ENCODE measurements at regions not wholly inside any gene's neighbourhood (a gene's known extent, or its start where the extent isn't known, plus 50 kb on each side); places are given as distances from the start of the nearest gene placed in this dataset.

GRCh38 chr2:65999103-65999502 lies 435.8 kb upstream of the MEIS1 start:
- H3K36me3 ChIP-seq = no peaks in the 10 kb centered on the region
- no peak overlapping the region for H3K4me3 ChIP-seq (ENCODE audit: low read depth in 1 of 2, low read length in 1 of 2)
- no peaks in the 10 kb centered on the region for H3K27me3 ChIP-seq
- TF ChIP-seq CTCF (IDR thresholded peaks at IDR 0.05) = no peak
- H3K9me3 ChIP-seq = no peaks in the 10 kb centered on the region
- no peak overlapping the region for H3K27ac ChIP-seq
- H3K4me1 ChIP-seq (ENCODE audit: control insufficient read depth in 1 of 2, insufficient read depth in 1 of 2, low read depth in 1 of 2, low read length in 1 of 2) = no peaks in the 10 kb centered on the region

GRCh38 chr2:65997961-65998360 lies 437.0 kb upstream of the MEIS1 start:
- Histone ChIP-seq H3K4me1 (ENCODE audit: control insufficient read depth in 1 of 2, insufficient read depth in 1 of 2, low read depth in 1 of 2, low read length in 1 of 2) (no peaks in the 10 kb centered on the region), H3K27me3 (no peaks in the 10 kb centered on the region), H3K36me3 (no peaks in the 10 kb centered on the region), H3K9me3 (no peaks in the 10 kb centered on the region), H3K4me3 (ENCODE audit: low read depth in 1 of 2, low read length in 1 of 2) (no peak overlapping the region), H3K27ac (no peak overlapping the region)
- TF ChIP-seq CTCF (IDR thresholded peaks at IDR 0.05) = no peak

DNA sequence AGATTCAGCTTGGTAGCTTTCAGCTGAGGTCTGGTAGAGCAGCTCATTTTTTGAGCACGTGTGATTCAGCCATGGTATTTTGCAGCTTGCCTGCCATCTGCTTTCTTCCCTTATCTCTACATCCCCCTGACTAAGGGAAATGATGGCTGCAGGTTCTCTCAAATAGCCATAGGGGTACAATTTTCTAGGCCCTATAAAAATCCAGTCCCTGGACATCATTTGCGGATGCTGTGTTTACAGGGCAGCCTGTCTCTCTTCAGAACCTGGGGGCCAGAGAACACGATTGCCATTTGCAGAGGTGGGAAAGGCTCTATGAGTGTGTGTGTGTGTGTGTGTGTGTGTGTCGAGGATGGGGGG lies 442.7 kb upstream of the MEIS1 start:
- H3K4me1 ChIP-seq (ENCODE audit: control insufficient read depth in 1 of 2, insufficient read depth in 1 of 2, low read depth in 1 of 2, low read length in 1 of 2) = no peaks in the 10 kb centered on the region
- H3K4me3 ChIP-seq (ENCODE audit: low read depth in 1 of 2, low read length in 1 of 2) = no peak overlapping the region
- H3K27ac ChIP-seq = no peak overlapping the region
- H3K9me3 ChIP-seq = no peaks in the 10 kb centered on the region
- no peak for TF ChIP-seq CTCF (IDR thresholded peaks at IDR 0.05)
- no peaks in the 10 kb centered on the region for H3K36me3 ChIP-seq
- no peaks in the 10 kb centered on the region for H3K27me3 ChIP-seq

DNA sequence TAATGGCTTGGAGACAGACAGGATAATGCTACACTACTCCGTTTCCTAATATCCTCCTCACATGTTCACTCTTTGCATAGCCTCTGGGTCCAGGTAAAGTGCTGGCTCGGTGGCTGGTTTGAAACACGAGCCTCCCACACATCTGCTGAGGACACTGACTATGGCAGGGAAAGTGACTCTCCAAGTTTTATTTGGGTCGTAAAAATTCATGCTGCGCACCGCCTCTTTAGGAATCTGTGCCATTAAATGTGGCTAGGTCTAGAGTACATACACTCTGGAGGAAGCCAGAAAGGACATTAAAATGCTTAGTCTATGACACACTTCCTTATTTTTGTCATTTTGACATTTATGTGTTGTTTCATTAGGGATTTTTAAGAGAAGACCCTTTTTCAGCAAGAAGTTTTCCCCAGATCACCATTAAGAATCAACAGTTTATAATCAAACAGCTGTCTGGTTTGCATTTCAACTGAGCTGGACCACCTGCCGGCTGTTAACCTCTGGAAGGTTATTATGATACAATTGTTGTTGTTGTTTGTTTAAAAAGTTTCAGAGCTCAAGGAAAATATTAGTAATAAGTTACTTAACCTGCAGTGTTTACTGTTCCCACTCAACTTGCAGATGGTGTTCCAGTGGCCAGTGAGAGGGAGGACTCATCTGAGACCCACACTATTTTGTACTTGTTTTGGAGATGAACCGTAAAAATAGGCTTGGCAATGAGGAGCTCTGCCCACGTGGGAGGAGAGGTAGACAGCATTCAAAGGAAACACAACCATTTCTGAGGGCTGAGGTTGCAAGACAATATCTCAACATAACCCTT lies 443.3 kb upstream of the MEIS1 start:
- no peak for TF ChIP-seq CTCF (IDR thresholded peaks at IDR 0.05)
- no peaks in the 10 kb centered on the region for H3K9me3 ChIP-seq
- H3K36me3 ChIP-seq = no peaks in the 10 kb centered on the region
- no peaks in the 10 kb centered on the region for H3K27me3 ChIP-seq
- H3K27ac ChIP-seq = no peak overlapping the region
- H3K4me1 ChIP-seq (ENCODE audit: control insufficient read depth in 1 of 2, insufficient read depth in 1 of 2, low read depth in 1 of 2, low read length in 1 of 2) = no peaks in the 10 kb centered on the region
- no peak overlapping the region for H3K4me3 ChIP-seq (ENCODE audit: low read depth in 1 of 2, low read length in 1 of 2)

DNA sequence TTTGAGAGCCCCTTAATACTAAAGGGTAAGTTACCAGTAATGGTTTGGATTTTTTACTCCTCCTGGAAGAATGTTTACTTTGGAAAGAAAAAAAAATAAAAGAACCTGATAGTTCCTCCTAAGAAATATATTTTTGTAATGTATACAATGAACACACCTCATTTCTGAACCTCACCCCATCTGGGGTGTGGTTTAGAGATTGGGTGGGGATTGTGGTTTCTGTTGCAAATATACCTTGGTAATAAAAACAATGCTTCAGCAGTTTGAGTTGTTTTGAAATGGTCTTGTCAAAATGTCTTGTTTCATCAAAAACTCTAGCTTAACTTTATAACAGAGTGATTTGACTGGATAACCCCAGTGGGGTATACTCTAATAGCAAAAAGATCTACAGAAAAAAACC lies 448.9 kb upstream of the MEIS1 start:
- H3K27me3 ChIP-seq = no peaks in the 10 kb centered on the region
- no peak for TF ChIP-seq CTCF (IDR thresholded peaks at IDR 0.05)

More for the DNA sequence above, 448.9 kb upstream of the MEIS1 start:
- no peaks in the 10 kb centered on the region for H3K4me1 ChIP-seq (ENCODE audit: control insufficient read depth in 1 of 2, insufficient read depth in 1 of 2, low read depth in 1 of 2, low read length in 1 of 2)
- no peaks in the 10 kb centered on the region for H3K9me3 ChIP-seq
- H3K36me3 ChIP-seq = no peaks in the 10 kb centered on the region
- no peak overlapping the region for H3K27ac ChIP-seq
- no peak overlapping the region for H3K4me3 ChIP-seq (ENCODE audit: low read depth in 1 of 2, low read length in 1 of 2)
